NCI-H1930 (cell line): ENCODE measurements at regions not wholly inside any gene's neighbourhood (a gene's known extent, or its start where the extent isn't known, plus 50 kb on each side); places are given as distances from the start of the nearest gene placed in this dataset.
"Not testable (repeated sequence)": the region's sequence is repeated elsewhere in the genome, so short reads cannot be mapped to it uniquely, and the experiment has no call there.

Experiments
- DNase-seq, 2 experiments: peaks; one replicate each; lab custom pipeline; 2025; lab: John Stamatoyannopoulos, UW

GRCh38 chr10:117601716-117602115 is 59.2 kb downstream of the EMX2 start:
- DNase-seq: no peak

- no peak for DNase-seq
Measured at GRCh38 chr10:117603081-117603480, 60.5 kb downstream of the EMX2 start.

GRCh38 chr10:117603726-117604125 is 61.2 kb downstream of the EMX2 start:
- no peak for DNase-seq

- DNase-seq: no peak
Measured at GRCh38 chr10:117609095-117609795, 66.7 kb downstream of the EMX2 start.

GRCh38 chr10:117609796-117610170 is 67.2 kb downstream of the EMX2 start:
- no peak for DNase-seq

GRCh38 chr10:117610321-117610720 is 67.8 kb downstream of the EMX2 start:
- no peak for DNase-seq

GRCh38 chr10:117612113-117612512 is 69.6 kb downstream of the EMX2 start:
- DNase-seq: no peak

- DNase-seq: no peak
Measured at GRCh38 chr10:117615649-117616048, 73.1 kb downstream of the EMX2 start.

GRCh38 chr10:117616179-117616578 is 73.6 kb downstream of the EMX2 start:
- no peak for DNase-seq

GRCh38 chr10:117617086-117617485 is 74.5 kb downstream of the EMX2 start:
- DNase-seq: no peak

GRCh38 chr10:117617659-117618058 is 75.1 kb downstream of the EMX2 start:
- no peak for DNase-seq

- no peak for DNase-seq
Measured at GRCh38 chr10:117619223-117619622, 76.7 kb downstream of the EMX2 start.

- DNase-seq: no peak
Measured at GRCh38 chr10:117619707-117620405, 77.3 kb downstream of the EMX2 start.

- DNase-seq: no peak
Measured at GRCh38 chr10:117621196-117621595, 78.7 kb downstream of the EMX2 start.

GRCh38 chr10:117621795-117622420 is 79.4 kb downstream of the EMX2 start:
- DNase-seq: no peak

- no peak for DNase-seq
Measured at GRCh38 chr10:117622471-117623184, 80.1 kb downstream of the EMX2 start.

- no peak for DNase-seq
Measured at GRCh38 chr10:117626228-117626627, 83.7 kb downstream of the EMX2 start.

- DNase-seq: no peak
Measured at GRCh38 chr10:117627561-117627960, 85.0 kb downstream of the EMX2 start.

- DNase-seq: not testable (repeated sequence)
Measured at GRCh38 chr10:117629717-117630116, 87.2 kb downstream of the EMX2 start.

- DNase-seq: no peak
Measured at GRCh38 chr10:117631276-117632145, 89.0 kb downstream of the EMX2 start.

GRCh38 chr10:117632406-117632805 is 89.9 kb downstream of the EMX2 start:
- DNase-seq: no peak

GRCh38 chr10:117635826-117636225 is 93.3 kb downstream of the EMX2 start:
- no peak for DNase-seq
